Lung (tissue), 11 donors: ENCODE measurements at regions not wholly inside any gene's neighbourhood (a gene's known extent, or its start where the extent isn't known, plus 50 kb on each side); places are given as distances from the start of the nearest gene placed in this dataset.

Experiments
- ATAC-seq: fragments of 200-7000 bp; cut with Tn5 transposase; one replicate; pipeline ENCODE4 v1.9.1; 2020; ENCODE audit warnings: moderate number of reproducible peaks; ENCODE audit not compliant: insufficient read depth, low FRiP score
- DNase-seq, 3 donors: peaks; one replicate each; pipeline ENCODE4 v3.0.0-alpha.2; 2013 to 2017
- H3K27ac ChIP-seq, 2 donors: one replicate each; pipeline ENCODE4 v1.5.1; 2013; ENCODE audit warnings: mild to moderate bottlenecking in 2 of 2, moderate library complexity in 2 of 2, control low read depth in 1 of 2, inconsistent platforms in 1 of 2, low read depth in 1 of 2, low read length in 1 of 2
- H3K27me3 ChIP-seq, 3 donors: one replicate each; pipeline ENCODE4 v1.5.1; 2013; ENCODE audit warnings: low read length in 2 of 3; ENCODE audit not compliant: control insufficient read depth in 3 of 3, insufficient read depth in 3 of 3
- H3K36me3 ChIP-seq, 4 donors: one replicate each; pipeline ENCODE4 v1.5.1; 2013; ENCODE audit warnings: low read length in 4 of 4, mild to moderate bottlenecking in 1 of 4, moderate library complexity in 1 of 4; ENCODE audit not compliant: control insufficient read depth in 4 of 4, insufficient read depth in 4 of 4
- H3K4me1 ChIP-seq, 5 donors: one replicate each; pipeline ENCODE4 v1.5.1; 2013; ENCODE audit warnings: low read length in 5 of 5, mild to moderate bottlenecking in 2 of 5, moderate library complexity in 1 of 5; ENCODE audit not compliant: control insufficient read depth in 5 of 5, insufficient read depth in 5 of 5
- H3K4me3 ChIP-seq: one replicate; pipeline ENCODE4 v1.5.1; 2013; ENCODE audit warnings: mild to moderate bottlenecking, control low read depth, moderate library complexity
- H3K9ac ChIP-seq, 2 donors: one replicate each; pipeline ENCODE4 v1.5.1; 2013; ENCODE audit warnings: low read length in 2 of 2, control low read depth in 1 of 2; ENCODE audit not compliant: insufficient read depth in 1 of 2
- H3K9me3 ChIP-seq, 4 donors: one replicate each; pipeline ENCODE4 v1.5.1; 2013; ENCODE audit warnings: low read length in 3 of 4, mild to moderate bottlenecking in 1 of 4, moderate library complexity in 1 of 4; ENCODE audit not compliant: control insufficient read depth in 4 of 4, insufficient read depth in 3 of 4
- CTCF ChIP-seq: IDR thresholded peaks from 2 replicates; pipeline ENCODE4 v1.5.1; 2012; ENCODE audit warnings: mild to moderate bottlenecking; ENCODE audit errors: control extremely low read depth, extremely low read depth
- WGBS, 2 donors: extraction: QIAGEN DNeasy Blood & Tissue Kit; methylation state at CpG; one replicate each; pipeline ENCODE4 v1.1.7; 2013; 5-methylcytosine and 5-hydroxymethylcytosine counted together
- donor health status: control.
- donor health status: control.
- donor health status: Bipolar disorder and iron deficiency.
- donor health status: healthy.
- donor health status: DM: yes; HTN: yes; CAD: no.

GRCh38 chr6:48568856-48569255 lies 457.9 kb upstream of the PTCHD4 start:
- DNase-seq, result no peak
- no peak for ATAC-seq
- TF ChIP-seq CTCF, result no peak
- Histone ChIP-seq H3K27ac (no peak overlapping the region), H3K4me1 (no peaks in the 10 kb centered on the region), H3K36me3 (no peaks in the 10 kb centered on the region), H3K27me3 (no peaks in the 10 kb centered on the region), H3K9me3 (no peaks in the 10 kb centered on the region), H3K4me3 (no peak overlapping the region), H3K9ac (no peak overlapping the region)
- 66 to 74% methylated on average over 2 of the region's 2 CpGs for WGBS, 2 donors

GRCh38 chr6:48567016-48567415 lies 456.0 kb upstream of the PTCHD4 start:
- Histone ChIP-seq H3K4me1 (no peaks in the 10 kb centered on the region), H3K27me3 (no peaks in the 10 kb centered on the region), H3K27ac (no peak overlapping the region), H3K4me3 (no peak overlapping the region), H3K9ac (no peak overlapping the region), H3K9me3 (no peaks in the 10 kb centered on the region), H3K36me3 (no peaks in the 10 kb centered on the region)
- DNase-seq, result no peak
- no peak for ATAC-seq
- TF ChIP-seq CTCF, result no peak

- Histone ChIP-seq H3K27ac (no peak overlapping the region), H3K4me3 (no peak overlapping the region), H3K27me3 (no peaks in the 10 kb centered on the region), H3K36me3 (no peaks in the 10 kb centered on the region), H3K4me1 (no peaks in the 10 kb centered on the region), H3K9ac (no peak overlapping the region), H3K9me3 (no peaks in the 10 kb centered on the region)
- no peak for ATAC-seq
- peak in 1 of 3 donors; percentile 25 for DNase-seq
- WGBS, 2 donors, result 83 to 88% methylated on average over 3 of the region's 3 CpGs
- TF ChIP-seq CTCF, result no peak
Measured at GRCh38 chr6:48564036-48564820, 453.2 kb upstream of the PTCHD4 start.

GRCh38 chr6:48563433-48563832 lies 452.4 kb upstream of the PTCHD4 start:
- no peaks in the 10 kb centered on the region for H3K4me1 ChIP-seq
- no peak for TF ChIP-seq CTCF
- H3K9ac ChIP-seq, result no peak overlapping the region
- H3K9me3 ChIP-seq, result peaks cover 0 to under 1% (median 0%) of the 10 kb centered on the region in 4 donors
- no peak overlapping the region for H3K27ac ChIP-seq
- no peaks in the 10 kb centered on the region for H3K36me3 ChIP-seq
- no peaks in the 10 kb centered on the region for H3K27me3 ChIP-seq
- 97 to 98% methylated on average over 1 of the region's 1 CpG for WGBS, 2 donors
- H3K4me3 ChIP-seq, result no peak overlapping the region
- ATAC-seq (no peak), DNase-seq (no peak)
